H1 (cell line): ENCODE measurements at regions not wholly inside any gene's neighbourhood (a gene's known extent, or its start where the extent isn't known, plus 50 kb on each side); places are given as distances from the start of the nearest gene placed in this dataset.

ENCODE experiments used
- CTCF ChIA-PET: fragments of 300-600 bp; sonication (Branson Sonifier 250); formaldehyde crosslinking; loops from one replicate; lab custom pipeline; 2021; ENCODE audit not compliant: partially characterized antibody; lab: Charles Lee
- POLR2A ChIA-PET: fragments of 300-600 bp; sonication (Branson Sonifier 250); formaldehyde crosslinking; loops from one replicate; lab custom pipeline; 2021; ENCODE audit warnings: inconsistent platforms; ENCODE audit not compliant: partially characterized antibody; lab: Charles Lee
- DNase-seq, 2 experiments: peaks; one replicate each; pipeline versions ENCODE4 v3.0.0 to v3.0.0-alpha.2; 2010 to 2022; ENCODE audit warnings: low spot score in 2 of 2, low read depth in 1 of 2, mixed read lengths in 1 of 2
- FAIRE-seq: peaks from 2 replicates; lab custom pipeline; 2011; peaks lifted over from hg19 to GRCh38; lab: Jason Lieb, UNC
- H2AFZ ChIP-seq: 2 replicates; pipeline ENCODE4 v1.8.1; 2012; ENCODE audit warnings: low read length, inconsistent platforms
- H2AK5ac ChIP-seq: 2 replicates; pipeline ENCODE4 v1.6.1; 2013; ENCODE audit warnings: low read depth, low read length
- H2BK120ac ChIP-seq: replicated peaks from 2 replicates; pipeline ENCODE3; 2013; ENCODE audit warnings: low read depth, low read length, inconsistent platforms
- H2BK12ac ChIP-seq: 2 replicates; pipeline ENCODE4 v1.6.1; 2013; ENCODE audit warnings: low read depth, low read length
- H2BK15ac ChIP-seq: 2 replicates; pipeline ENCODE4 v1.6.1; 2013; ENCODE audit warnings: low read length
- H2BK20ac ChIP-seq: 2 replicates; pipeline ENCODE4 v1.6.1; 2013; ENCODE audit warnings: low read length
- H2BK5ac ChIP-seq: 2 replicates; pipeline ENCODE4 v1.6.1; 2013; ENCODE audit warnings: low read depth, low read length
- H3K14ac ChIP-seq: 2 replicates; pipeline ENCODE4 v1.6.1; 2013; ENCODE audit warnings: inconsistent platforms; ENCODE audit not compliant: insufficient read length
- H3K18ac ChIP-seq: 2 replicates; pipeline ENCODE4 v1.6.1; 2013; ENCODE audit warnings: low read length; ENCODE audit errors: extremely low read depth
- H3K23ac ChIP-seq: 2 replicates; pipeline ENCODE4 v1.6.1; 2013; ENCODE audit warnings: inconsistent platforms; ENCODE audit not compliant: insufficient read length
- H3K23me2 ChIP-seq: 2 replicates; pipeline ENCODE4 v1.6.1; 2013; ENCODE audit warnings: low read depth, low read length
- H3K27ac ChIP-seq: 2 replicates; pipeline ENCODE4 v1.6.1; 2011; ENCODE audit warnings: low read depth, low read length, inconsistent platforms
- H3K27me3 ChIP-seq, 4 experiments: replicated peaks in 1 of 4; 1 replicate in 1 of 4; 2 replicates in 3 of 4; pipeline versions ENCODE4 v1.6.1 to v1.8.1; 2011 to 2013; ENCODE audit warnings: low read length in 3 of 4, mild to moderate bottlenecking in 3 of 4, inconsistent platforms in 2 of 4, mixed read lengths in 2 of 4, moderate library complexity in 1 of 4; ENCODE audit not compliant: control insufficient read depth in 3 of 4, insufficient read depth in 3 of 4; ENCODE audit errors: extremely low read depth in 1 of 4
- H3K36me3 ChIP-seq, 4 experiments: 2 replicates each; pipeline versions ENCODE4 v1.6.1 to v1.8.1; 2011 to 2013; ENCODE audit warnings: mild to moderate bottlenecking in 4 of 4, low read length in 3 of 4, moderate library complexity in 2 of 4, control low read depth in 1 of 4, inconsistent platforms in 1 of 4; ENCODE audit not compliant: insufficient read depth in 4 of 4, control insufficient read depth in 2 of 4
- H3K4ac ChIP-seq: replicated peaks from 2 replicates; pipeline ENCODE3; 2013; ENCODE audit warnings: low read length, low read depth, mixed read lengths, inconsistent platforms; ENCODE audit not compliant: insufficient read length
- H3K4me1 ChIP-seq, 4 experiments: replicated peaks in 1 of 4; 1 replicate in 1 of 4; 2 replicates in 3 of 4; pipeline versions ENCODE4 v1.6.1 to v1.8.1; 2011 to 2013; ENCODE audit warnings: low read length in 3 of 4, inconsistent platforms in 2 of 4, mixed read lengths in 1 of 4; ENCODE audit not compliant: insufficient read depth in 4 of 4, control insufficient read depth in 3 of 4
- H3K4me2 ChIP-seq, 2 experiments: 2 replicates each; pipeline versions ENCODE4 v1.6.1 to v1.8.1; 2011 to 2013; ENCODE audit warnings: low read depth in 2 of 2, low read length in 2 of 2, control low read depth in 1 of 2, inconsistent platforms in 1 of 2, mild to moderate bottlenecking in 1 of 2; ENCODE audit not compliant: insufficient read depth in 1 of 2
- H3K4me3 ChIP-seq, 4 experiments: fragments of 200-600, 300-600 bp in 1 of 4; sonication (generic), shearing (Covaris generic), sonication (Bioruptor Twin) in 1 of 4; 2 replicates each; pipeline versions ENCODE4 v1.5.1 to v1.8.1; 2011 to 2016; ENCODE audit warnings: low read length in 4 of 4, low read depth in 3 of 4, control low read depth in 2 of 4, inconsistent platforms in 2 of 4, mild to moderate bottlenecking in 2 of 4, mixed read lengths in 1 of 4, moderate library complexity in 1 of 4; ENCODE audit not compliant: insufficient read depth in 2 of 4; ENCODE audit errors: extremely low read depth in 1 of 4
- H3K56ac ChIP-seq: replicated peaks from 2 replicates; pipeline ENCODE3; 2013; ENCODE audit warnings: low read depth, mild to moderate bottlenecking, mixed read lengths, low read length, inconsistent platforms; ENCODE audit not compliant: insufficient read length
- H3K79me1 ChIP-seq: 2 replicates; pipeline ENCODE4 v1.6.1; 2013; ENCODE audit warnings: low read depth, low read length, control low read depth
- H3K79me2 ChIP-seq, 2 experiments: 2 replicates each; pipeline versions ENCODE4 v1.6.1 to v1.8.1; 2012 to 2013; ENCODE audit warnings: low read length in 2 of 2, mild to moderate bottlenecking in 2 of 2, inconsistent platforms in 1 of 2; ENCODE audit not compliant: insufficient read depth in 2 of 2, control insufficient read depth in 1 of 2
- H3K9ac ChIP-seq, 4 experiments: replicated peaks in 1 of 4; 1 replicate in 1 of 4; 2 replicates in 3 of 4; pipeline versions ENCODE4 v1.6.1 to v1.8.1; 2011 to 2013; ENCODE audit warnings: low read depth in 3 of 4, low read length in 3 of 4, control low read depth in 2 of 4, mild to moderate bottlenecking in 2 of 4, moderate library complexity in 2 of 4, inconsistent platforms in 1 of 4; ENCODE audit errors: extremely low read depth in 1 of 4
- H3K9me3 ChIP-seq, 2 experiments: 2 replicates each; pipeline versions ENCODE4 v1.6.1 to v1.8.1; 2012 to 2013; ENCODE audit warnings: mild to moderate bottlenecking in 2 of 2, moderate library complexity in 2 of 2, control low read depth in 1 of 2, inconsistent platforms in 1 of 2, low read depth in 1 of 2, low read length in 1 of 2, mixed read lengths in 1 of 2; ENCODE audit not compliant: insufficient read depth in 2 of 2
- H4K20me1 ChIP-seq, 2 experiments: replicated peaks in 1 of 2; 2 replicates each; pipeline versions ENCODE3 to v1.8.1; 2011 to 2013; ENCODE audit warnings: inconsistent platforms in 2 of 2, low read length in 2 of 2, mild to moderate bottlenecking in 1 of 2; ENCODE audit not compliant: insufficient read depth in 2 of 2, control insufficient read depth in 1 of 2
- H4K5ac ChIP-seq: 2 replicates; pipeline ENCODE4 v1.6.1; 2013; ENCODE audit warnings: low read length, low read depth, mixed read lengths, inconsistent platforms; ENCODE audit not compliant: insufficient read length
- H4K8ac ChIP-seq: 2 replicates; pipeline ENCODE4 v1.8.0; 2013; ENCODE audit warnings: mild to moderate bottlenecking, moderate library complexity, low read length, inconsistent platforms; ENCODE audit not compliant: insufficient read depth; ENCODE audit errors: extremely low read depth
- H4K91ac ChIP-seq: replicated peaks from 2 replicates; pipeline ENCODE3; 2013; ENCODE audit warnings: low read length, mixed read lengths, inconsistent platforms; ENCODE audit not compliant: insufficient read length
- CHD1 ChIP-seq: IDR thresholded peaks from 2 replicates; pipeline ENCODE4 v1.6.1; 2012; ENCODE audit warnings: low read depth, low read length, improper control_type of control experiment
- EGR1 ChIP-seq: IDR thresholded peaks from 2 replicates; pipeline ENCODE4 v1.6.1; 2011; ENCODE audit warnings: low read depth, low read length, borderline replicate concordance
- JUND ChIP-seq: IDR thresholded peaks from 2 replicates; pipeline ENCODE4 v1.6.1; 2011; ENCODE audit warnings: mild to moderate bottlenecking, improper control_type of control experiment, low read length
- KDM1A ChIP-seq: fragments of 200-600, 300-600 bp; sonication (generic); IDR thresholded peaks from 2 replicates; pipeline ENCODE4 v1.7.1; 2016; ENCODE audit warnings: mild to moderate bottlenecking, low read length, borderline replicate concordance
- PHF8 ChIP-seq: fragments of 200-600 bp; sonication (generic); conservative IDR thresholded peaks from 2 replicates; pipeline ENCODE4 v1.7.1; 2012; ENCODE audit warnings: low read depth, mild to moderate bottlenecking, inconsistent platforms, low read length, moderate library complexity
- POLR2AphosphoS5 ChIP-seq: IDR thresholded peaks from 2 replicates; pipeline ENCODE4 v1.6.1; 2011; ENCODE audit warnings: low read depth, low read length
- RFX5 ChIP-seq: IDR thresholded peaks from 2 replicates; pipeline ENCODE4 v1.6.1; 2011; ENCODE audit warnings: low read depth, low read length, improper control_type of control experiment, borderline replicate concordance
- SAP30 ChIP-seq: fragments of 300-600 bp; sonication (generic); IDR thresholded peaks from 2 replicates; pipeline ENCODE4 v1.7.1; 2012; ENCODE audit warnings: low read length, moderate library complexity, mild to moderate bottlenecking, inconsistent platforms; ENCODE audit not compliant: insufficient read depth, insufficient replicate concordance
- TCF12 ChIP-seq: IDR thresholded peaks from 2 replicates; pipeline ENCODE4 v1.6.1; 2011; ENCODE audit warnings: low read depth, mild to moderate bottlenecking, low read length
- TEAD4 ChIP-seq: IDR thresholded peaks from 2 replicates; pipeline ENCODE4 v1.6.1; 2012; ENCODE audit warnings: low read depth, low read length, inconsistent platforms, mixed read lengths
- TF ChIP-seq, protein P1 (sequence below): IDR thresholded peaks from 2 replicates; pipeline ENCODE4 v1.6.1; 2011; ENCODE audit warnings: low read length, improper control_type of control experiment
- TF ChIP-seq, protein P2 (sequence below): IDR thresholded peaks from 2 replicates; pipeline ENCODE4 v1.6.1; 2012; ENCODE audit warnings: inconsistent platforms
- TF ChIP-seq, protein P3 (sequence below): IDR thresholded peaks from 2 replicates; pipeline ENCODE4 v1.6.1; 2011; ENCODE audit warnings: low read depth, mild to moderate bottlenecking, low read length; ENCODE audit not compliant: insufficient read depth

DNA sequence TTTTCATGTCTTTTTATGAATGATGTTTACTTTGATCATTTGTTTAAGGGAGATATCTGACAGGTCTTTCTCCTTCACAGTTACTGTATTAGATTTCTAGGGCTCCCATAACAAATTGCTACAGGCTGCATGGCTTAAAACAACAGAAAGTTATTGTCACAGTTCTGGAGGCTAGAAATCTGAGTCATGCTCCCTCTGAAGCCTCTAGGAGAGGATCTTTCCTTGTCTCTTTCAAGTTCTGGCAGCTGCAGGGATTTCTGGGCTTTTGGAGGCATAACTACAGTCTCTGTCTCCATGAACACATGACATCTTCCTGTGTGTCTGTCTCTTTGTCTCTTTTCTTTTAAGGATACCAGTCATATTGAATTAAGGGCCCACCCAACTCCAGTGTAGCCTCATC lies 557.3 kb upstream of the SEMA6A start:
- H2AK5ac ChIP-seq = no peak overlapping the region
- no peak overlapping the region for H4K91ac ChIP-seq
- H2BK20ac ChIP-seq = no peak overlapping the region
- no peaks in the 10 kb centered on the region for H3K23me2 ChIP-seq
- H3K9me3 ChIP-seq = 0 out of 4 replicates have a peak, but pooled peaks cover 0 to 3% of the 10 kb centered on the region in 2 experiments
- CTCF ChIA-PET = no interaction called here
- no peak for TF ChIP-seq SAP30
- no peak for TF ChIP-seq POLR2AphosphoS5
- TF ChIP-seq, protein P1, sequence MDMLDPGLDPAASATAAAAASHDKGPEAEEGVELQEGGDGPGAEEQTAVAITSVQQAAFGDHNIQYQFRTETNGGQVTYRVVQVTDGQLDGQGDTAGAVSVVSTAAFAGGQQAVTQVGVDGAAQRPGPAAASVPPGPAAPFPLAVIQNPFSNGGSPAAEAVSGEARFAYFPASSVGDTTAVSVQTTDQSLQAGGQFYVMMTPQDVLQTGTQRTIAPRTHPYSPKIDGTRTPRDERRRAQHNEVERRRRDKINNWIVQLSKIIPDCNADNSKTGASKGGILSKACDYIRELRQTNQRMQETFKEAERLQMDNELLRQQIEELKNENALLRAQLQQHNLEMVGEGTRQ = no peak
- no peak for TF ChIP-seq KDM1A
- no peak for TF ChIP-seq TEAD4
- TF ChIP-seq JUND = no peak
- TF ChIP-seq EGR1 = no peak
- TF ChIP-seq, protein P2, sequence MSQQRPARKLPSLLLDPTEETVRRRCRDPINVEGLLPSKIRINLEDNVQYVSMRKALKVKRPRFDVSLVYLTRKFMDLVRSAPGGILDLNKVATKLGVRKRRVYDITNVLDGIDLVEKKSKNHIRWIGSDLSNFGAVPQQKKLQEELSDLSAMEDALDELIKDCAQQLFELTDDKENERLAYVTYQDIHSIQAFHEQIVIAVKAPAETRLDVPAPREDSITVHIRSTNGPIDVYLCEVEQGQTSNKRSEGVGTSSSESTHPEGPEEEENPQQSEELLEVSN = no peak
- TF ChIP-seq, protein P3, sequence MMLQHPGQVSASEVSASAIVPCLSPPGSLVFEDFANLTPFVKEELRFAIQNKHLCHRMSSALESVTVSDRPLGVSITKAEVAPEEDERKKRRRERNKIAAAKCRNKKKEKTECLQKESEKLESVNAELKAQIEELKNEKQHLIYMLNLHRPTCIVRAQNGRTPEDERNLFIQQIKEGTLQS = no peak
- no peak for TF ChIP-seq PHF8
- no peak for TF ChIP-seq TCF12
- TF ChIP-seq RFX5 = no peak
- TF ChIP-seq CHD1 = no peak
- H3K79me2 ChIP-seq = no peaks in the 10 kb centered on the region
- H3K36me3 ChIP-seq = no peaks in the 10 kb centered on the region
- H3K23ac ChIP-seq = no peak overlapping the region
- peak overlapping the region; percentile 60; the same call in 1 of the 2 replicates for H2AFZ ChIP-seq
- no peak overlapping the region for H3K18ac ChIP-seq
- H2BK120ac ChIP-seq = no peak overlapping the region
- H4K20me1 ChIP-seq = no peaks in the 10 kb centered on the region
- H3K4me3 ChIP-seq = no peak overlapping the region
- H3K27ac ChIP-seq = no peak overlapping the region
- no peaks in the 10 kb centered on the region for H3K4me1 ChIP-seq
- H3K4ac ChIP-seq = no peak overlapping the region
- no peak overlapping the region for H2BK15ac ChIP-seq
- no peak overlapping the region for H3K9ac ChIP-seq
- POLR2A ChIA-PET = no interaction called here
- no peaks in the 10 kb centered on the region for H3K79me1 ChIP-seq
- DNase-seq = no peak
- H3K14ac ChIP-seq = no peak overlapping the region
- no peak overlapping the region for H4K8ac ChIP-seq
- no peak overlapping the region for H4K5ac ChIP-seq
- H3K4me2 ChIP-seq = no peak overlapping the region
- H2BK5ac ChIP-seq = no peak overlapping the region
- H2BK12ac ChIP-seq = no peak overlapping the region
- FAIRE-seq = no peak
- no peaks in the 10 kb centered on the region for H3K27me3 ChIP-seq
- H3K56ac ChIP-seq = no peak overlapping the region
